Osteocyte (in vitro differentiated cells): ENCODE measurements at regions not wholly inside any gene's neighbourhood (a gene's known extent, or its start where the extent isn't known, plus 50 kb on each side); places are given as distances from the start of the nearest gene placed in this dataset.

Experiments
- DNase-seq: peaks from one replicate; pipeline ENCODE4 v3.0.0; 2021; ENCODE audit warnings: mixed read lengths; ENCODE audit not compliant: unreplicated experiment; ENCODE audit errors: extremely low spot score
- H3K27ac Mint-ChIP-seq: one replicate; pipeline ENCODE4 v1.8.0; 2021; ENCODE audit warnings: mild to moderate bottlenecking, mixed read lengths; ENCODE audit not compliant: unreplicated experiment
- H3K27me3 Mint-ChIP-seq: one replicate; pipeline ENCODE4 v1.8.0; 2021; ENCODE audit warnings: mixed read lengths; ENCODE audit not compliant: unreplicated experiment
- H3K36me3 Mint-ChIP-seq: one replicate; pipeline ENCODE4 v1.8.0; 2021; ENCODE audit warnings: mixed read lengths; ENCODE audit not compliant: unreplicated experiment
- H3K4me1 Mint-ChIP-seq: one replicate; pipeline ENCODE4 v1.8.0; 2021; ENCODE audit warnings: mixed read lengths; ENCODE audit not compliant: unreplicated experiment
- H3K4me3 Mint-ChIP-seq: one replicate; pipeline ENCODE4 v1.8.0; 2021; ENCODE audit warnings: mild to moderate bottlenecking, moderate library complexity, mixed read lengths; ENCODE audit not compliant: unreplicated experiment
- H3K9me3 Mint-ChIP-seq: one replicate; pipeline ENCODE4 v1.8.0; 2021; ENCODE audit warnings: mixed read lengths; ENCODE audit not compliant: unreplicated experiment
- TF ChIP-seq, protein P1 (sequence below): fragments of 200-600 bp; sonication (generic); IDR thresholded peaks from 2 replicates; pipeline ENCODE4 v1.5.0; 2021; ENCODE audit warnings: antibody characterized with exemption, mild to moderate bottlenecking, moderate library complexity

GRCh38 chr6:105606831-105607463 is 204.1 kb upstream of the PREP start:
- TF ChIP-seq, protein P1, sequence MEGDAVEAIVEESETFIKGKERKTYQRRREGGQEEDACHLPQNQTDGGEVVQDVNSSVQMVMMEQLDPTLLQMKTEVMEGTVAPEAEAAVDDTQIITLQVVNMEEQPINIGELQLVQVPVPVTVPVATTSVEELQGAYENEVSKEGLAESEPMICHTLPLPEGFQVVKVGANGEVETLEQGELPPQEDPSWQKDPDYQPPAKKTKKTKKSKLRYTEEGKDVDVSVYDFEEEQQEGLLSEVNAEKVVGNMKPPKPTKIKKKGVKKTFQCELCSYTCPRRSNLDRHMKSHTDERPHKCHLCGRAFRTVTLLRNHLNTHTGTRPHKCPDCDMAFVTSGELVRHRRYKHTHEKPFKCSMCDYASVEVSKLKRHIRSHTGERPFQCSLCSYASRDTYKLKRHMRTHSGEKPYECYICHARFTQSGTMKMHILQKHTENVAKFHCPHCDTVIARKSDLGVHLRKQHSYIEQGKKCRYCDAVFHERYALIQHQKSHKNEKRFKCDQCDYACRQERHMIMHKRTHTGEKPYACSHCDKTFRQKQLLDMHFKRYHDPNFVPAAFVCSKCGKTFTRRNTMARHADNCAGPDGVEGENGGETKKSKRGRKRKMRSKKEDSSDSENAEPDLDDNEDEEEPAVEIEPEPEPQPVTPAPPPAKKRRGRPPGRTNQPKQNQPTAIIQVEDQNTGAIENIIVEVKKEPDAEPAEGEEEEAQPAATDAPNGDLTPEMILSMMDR, result no peak
- Mint-ChIP-seq H3K4me3 (no peak overlapping the region), H3K36me3 (no peaks in the 10 kb centered on the region), H3K27me3 (no peaks in the 10 kb centered on the region), H3K27ac (no peak overlapping the region), H3K4me1 (peaks cover 30% of the 10 kb centered on the region), H3K9me3 (no peaks in the 10 kb centered on the region)
- DNase-seq, result no peak

- Mint-ChIP-seq H3K27me3 (no peaks in the 10 kb centered on the region), H3K27ac (no peak overlapping the region), H3K4me1 (peaks cover 42% of the 10 kb centered on the region), H3K36me3 (no peaks in the 10 kb centered on the region), H3K4me3 (no peak overlapping the region), H3K9me3 (no peaks in the 10 kb centered on the region)
- TF ChIP-seq, protein P1, result no peak
- no peak for DNase-seq
Measured at GRCh38 chr6:105604587-105604884, 201.7 kb upstream of the PREP start.

DNA sequence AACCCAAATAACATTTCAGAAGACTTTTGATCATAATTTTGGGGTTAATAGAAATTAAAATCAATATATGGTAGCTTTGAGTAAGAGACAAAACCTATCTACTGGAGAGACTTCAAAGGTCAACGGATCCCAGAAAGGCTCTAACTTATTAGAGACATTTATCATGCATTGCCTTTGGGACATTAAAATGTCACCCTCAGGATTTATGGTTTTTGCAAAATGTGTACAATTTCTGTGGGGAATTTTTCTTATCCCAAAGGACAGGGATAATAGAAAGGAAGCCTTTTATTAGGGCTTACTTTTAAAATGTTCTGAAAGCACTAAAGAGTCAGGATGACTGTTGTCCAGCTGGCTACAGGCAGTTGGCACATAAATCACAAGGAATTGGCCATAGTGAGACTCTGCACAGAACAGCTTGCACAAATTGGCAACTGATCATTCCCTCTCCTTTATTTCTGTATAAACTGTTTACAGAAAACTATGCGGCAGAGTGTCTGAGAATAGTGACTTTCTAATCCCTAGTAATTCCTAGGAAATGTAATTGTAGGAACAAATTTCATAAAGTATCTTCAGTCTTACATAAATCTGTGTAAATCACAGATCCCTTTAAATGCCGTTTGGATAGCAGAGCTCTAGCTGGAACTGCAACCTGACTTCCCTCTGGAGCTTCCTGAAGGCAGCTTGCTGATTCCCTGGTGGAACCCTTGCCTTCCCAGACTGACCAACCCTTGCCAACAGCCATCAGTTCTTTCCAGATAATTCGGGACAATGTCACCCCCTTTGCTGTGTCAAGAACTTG is 201.1 kb upstream of the PREP start:
- Mint-ChIP-seq H3K9me3 (no peaks in the 10 kb centered on the region), H3K36me3 (no peaks in the 10 kb centered on the region), H3K4me3 (no peak overlapping the region), H3K4me1 (peaks cover 38% of the 10 kb centered on the region), H3K27ac (no peak overlapping the region), H3K27me3 (no peaks in the 10 kb centered on the region)
- DNase-seq, result no peak
- TF ChIP-seq, protein P1, result no peak

DNA sequence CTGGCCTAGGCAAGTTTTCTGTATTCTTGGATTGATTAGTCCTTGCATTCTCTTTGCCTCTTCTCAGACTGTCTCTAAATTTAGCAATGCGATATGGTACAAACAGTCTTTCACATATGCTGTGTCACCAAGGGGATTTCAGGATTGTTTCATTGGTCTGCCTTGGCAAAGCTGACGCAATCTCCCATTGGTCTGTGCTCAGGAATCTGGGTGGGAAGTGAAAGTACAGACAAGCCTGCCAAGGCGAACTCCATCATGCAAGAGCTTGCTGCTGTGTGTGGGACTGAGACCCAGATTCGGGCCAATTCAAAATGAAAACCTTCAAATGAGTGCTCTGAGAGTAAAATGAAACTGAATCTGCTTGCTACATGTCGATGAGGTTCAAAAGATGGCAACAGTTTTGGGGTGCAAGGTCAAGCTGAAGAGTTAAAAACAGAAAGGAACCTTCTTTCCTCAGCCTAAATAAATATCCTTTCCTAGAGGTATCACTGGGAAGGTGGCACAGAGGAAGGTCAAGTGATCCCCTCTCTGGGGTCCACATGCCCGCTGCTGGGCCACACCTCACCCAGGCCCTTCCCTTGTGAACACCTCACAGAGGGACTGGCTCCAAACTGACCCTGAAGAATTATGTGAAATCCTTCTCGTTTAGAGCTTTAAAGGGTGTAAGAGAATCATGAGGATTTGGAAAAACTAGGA is 198.8 kb upstream of the PREP start:
- H3K9me3 Mint-ChIP-seq, result no peaks in the 10 kb centered on the region
- no peaks in the 10 kb centered on the region for H3K36me3 Mint-ChIP-seq
- TF ChIP-seq, protein P1, result no peak
- no peak for DNase-seq
- no peak overlapping the region for H3K4me3 Mint-ChIP-seq
- no peak overlapping the region for H3K27ac Mint-ChIP-seq
- no peaks in the 10 kb centered on the region for H3K27me3 Mint-ChIP-seq
- peaks cover 26% of the 10 kb centered on the region for H3K4me1 Mint-ChIP-seq
